CD8-positive, alpha-beta memory T cell (primary cell): ENCODE measurements at regions not wholly inside any gene's neighbourhood (a gene's known extent, or its start where the extent isn't known, plus 50 kb on each side); places are given as distances from the start of the nearest gene placed in this dataset.

Experiments
- CTCF ChIA-PET: fragments of 350-600 bp; sonication (Branson Sonifier 250); formaldehyde crosslinking; loops from one replicate; lab custom pipeline; 2021; ENCODE audit warnings: antibody characterized with exemption; lab: Charles Lee
- POLR2A ChIA-PET: fragments of 350-600 bp; sonication (Branson Sonifier 250); formaldehyde crosslinking; loops from one replicate; lab custom pipeline; 2021; ENCODE audit warnings: antibody characterized with exemption; lab: Charles Lee
- DNase-seq, 5 donors: peaks; one replicate each; pipeline versions ENCODE4 v3.0.0 to v3.0.0-alpha.2; 2020 to 2022; ENCODE audit warnings: mixed read lengths in 1 of 5
- H3K27ac ChIP-seq: one replicate; pipeline ENCODE4 v1.7.0; 2013; ENCODE audit warnings: low read depth, mild to moderate bottlenecking, low read length, moderate library complexity
- H3K27me3 ChIP-seq: 2 replicates; pipeline ENCODE4 v1.7.0; 2013; ENCODE audit warnings: low read length, mild to moderate bottlenecking; ENCODE audit not compliant: insufficient read depth, poor library complexity, severe bottlenecking
- H3K36me3 ChIP-seq: 2 replicates; pipeline ENCODE4 v1.7.0; 2013; ENCODE audit warnings: mild to moderate bottlenecking, low read length, moderate library complexity; ENCODE audit not compliant: insufficient read depth
- H3K4me1 ChIP-seq: 2 replicates; pipeline ENCODE4 v1.7.0; 2013; ENCODE audit warnings: mild to moderate bottlenecking, low read length, moderate library complexity; ENCODE audit not compliant: insufficient read depth
- H3K4me3 ChIP-seq: 2 replicates; pipeline ENCODE4 v1.7.0; 2013; ENCODE audit warnings: mild to moderate bottlenecking, low read length
- H3K9me3 ChIP-seq: 2 replicates; pipeline ENCODE4 v1.7.0; 2013; ENCODE audit warnings: mild to moderate bottlenecking, low read length
- H3K27ac Mint-ChIP-seq, 8 donors: one replicate each; pipeline ENCODE4 v1.8.0; 2020 to 2021; ENCODE audit warnings: mixed read lengths in 8 of 8, mild to moderate bottlenecking in 6 of 8, inconsistent platforms in 3 of 8, moderate library complexity in 3 of 8
- H3K27me3 Mint-ChIP-seq, 2 donors: one replicate each; pipeline ENCODE4 v1.8.0; 2020 to 2021; ENCODE audit warnings: mixed read lengths in 2 of 2, mild to moderate bottlenecking in 1 of 2, moderate library complexity in 1 of 2
- H3K36me3 Mint-ChIP-seq, 3 donors: one replicate each; pipeline ENCODE4 v1.8.0; 2020 to 2021; ENCODE audit warnings: mixed read lengths in 3 of 3, inconsistent platforms in 1 of 3, mild to moderate bottlenecking in 1 of 3
- H3K4me1 Mint-ChIP-seq, 3 donors: one replicate each; pipeline ENCODE4 v1.8.0; 2020 to 2021; ENCODE audit warnings: mixed read lengths in 3 of 3, inconsistent platforms in 1 of 3, mild to moderate bottlenecking in 1 of 3
- H3K4me3 Mint-ChIP-seq, 7 donors: one replicate each; pipeline ENCODE4 v1.8.0; 2020 to 2021; ENCODE audit warnings: mixed read lengths in 7 of 7, mild to moderate bottlenecking in 6 of 7, moderate library complexity in 4 of 7, inconsistent platforms in 2 of 7
- H3K9me3 Mint-ChIP-seq, 5 donors: one replicate each; pipeline ENCODE4 v1.8.0; 2020 to 2022; ENCODE audit warnings: mixed read lengths in 5 of 5, mild to moderate bottlenecking in 3 of 5, moderate library complexity in 2 of 5, inconsistent platforms in 1 of 5

- no peaks in the 10 kb centered on the region for H3K4me1 Mint-ChIP-seq
- Histone ChIP-seq H3K4me1 (no peaks in the 10 kb centered on the region), H3K36me3 (no peaks in the 10 kb centered on the region), H3K9me3 (no peaks in the 10 kb centered on the region), H3K4me3 (no peak overlapping the region), H3K27me3 (no peaks in the 10 kb centered on the region), H3K27ac (no peak overlapping the region)
- peaks cover 2 to 8% (median 6%) of the 10 kb centered on the region in 5 donors for H3K9me3 Mint-ChIP-seq
- no peaks in the 10 kb centered on the region for H3K27me3 Mint-ChIP-seq
- no peaks in the 10 kb centered on the region for H3K36me3 Mint-ChIP-seq
- no peak for DNase-seq
- POLR2A ChIA-PET, result no interaction called here
- H3K27ac Mint-ChIP-seq, result no peak overlapping the region
- CTCF ChIA-PET, result no interaction called here
- H3K4me3 Mint-ChIP-seq, result no peak overlapping the region
These were observed 705.6 kb upstream of the PHF14 start for GRCh38 chr7:10268034-10268433.

GRCh38 chr7:10282909-10283308 lies 690.8 kb upstream of the PHF14 start:
- Mint-ChIP-seq H3K27me3 (no peaks in the 10 kb centered on the region), H3K36me3 (no peaks in the 10 kb centered on the region), H3K9me3 (peaks cover 2 to 20% (median 4%) of the 10 kb centered on the region in 5 donors), H3K4me1 (no peaks in the 10 kb centered on the region), H3K4me3 (no peak overlapping the region), H3K27ac (no peak overlapping the region)
- H3K27ac ChIP-seq, result no peak overlapping the region
- no peaks in the 10 kb centered on the region for H3K4me1 ChIP-seq
- POLR2A ChIA-PET, result no interaction called here
- no peaks in the 10 kb centered on the region for H3K9me3 ChIP-seq
- CTCF ChIA-PET, result no interaction called here
- no peak for DNase-seq
- H3K36me3 ChIP-seq, result no peaks in the 10 kb centered on the region
- no peaks in the 10 kb centered on the region for H3K27me3 ChIP-seq
- no peak overlapping the region for H3K4me3 ChIP-seq

- H3K36me3 Mint-ChIP-seq, result no peaks in the 10 kb centered on the region
- no peaks in the 10 kb centered on the region for H3K4me1 Mint-ChIP-seq
- H3K27me3 Mint-ChIP-seq, result no peaks in the 10 kb centered on the region
- no peak overlapping the region for H3K4me3 ChIP-seq
- no peak overlapping the region for H3K27ac ChIP-seq
- CTCF ChIA-PET, result no interaction called here
- no peak overlapping the region for H3K27ac Mint-ChIP-seq
- H3K9me3 ChIP-seq, result no peaks in the 10 kb centered on the region
- peaks cover 2 to 17% (median 4%) of the 10 kb centered on the region in 5 donors for H3K9me3 Mint-ChIP-seq
- H3K36me3 ChIP-seq, result no peaks in the 10 kb centered on the region
- POLR2A ChIA-PET, result no interaction called here
- H3K27me3 ChIP-seq, result no peaks in the 10 kb centered on the region
- no peak for DNase-seq
- no peak overlapping the region for H3K4me3 Mint-ChIP-seq
- no peaks in the 10 kb centered on the region for H3K4me1 ChIP-seq
These were observed 689.7 kb upstream of the PHF14 start for GRCh38 chr7:10284001-10284400.

DNA sequence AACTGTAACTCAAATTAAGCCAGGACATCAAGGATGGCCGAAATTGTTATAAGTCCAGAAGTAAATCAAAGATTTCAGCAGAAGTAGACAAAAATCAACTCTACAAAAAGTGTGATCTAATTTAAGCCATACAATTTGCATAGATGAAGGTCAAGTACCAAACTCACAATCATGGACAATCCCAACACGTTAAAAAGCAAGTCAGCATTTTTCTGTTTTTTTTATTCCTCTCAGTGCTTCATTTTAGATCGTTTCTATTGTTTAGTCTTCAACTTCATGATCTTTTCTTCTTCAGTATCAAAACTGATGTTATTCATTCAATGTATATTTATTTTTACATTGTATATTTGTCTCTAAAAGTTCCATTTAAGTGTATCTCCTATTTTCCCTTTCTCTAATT lies 674.3 kb upstream of the PHF14 start:
- Mint-ChIP-seq H3K36me3 (no peaks in the 10 kb centered on the region), H3K9me3 (peaks cover 0 to 29% (median 3%) of the 10 kb centered on the region in 5 donors), H3K27me3 (no peaks in the 10 kb centered on the region), H3K27ac (no peak overlapping the region), H3K4me3 (no peak overlapping the region), H3K4me1 (no peaks in the 10 kb centered on the region)
- H3K27me3 ChIP-seq, result no peaks in the 10 kb centered on the region
- H3K4me1 ChIP-seq, result no peaks in the 10 kb centered on the region
- no peak overlapping the region for H3K27ac ChIP-seq
- no peak overlapping the region for H3K4me3 ChIP-seq
- ChIA-PET POLR2A (no interaction called here), CTCF (no interaction called here)
- no peak for DNase-seq
- no peaks in the 10 kb centered on the region for H3K36me3 ChIP-seq
- no peaks in the 10 kb centered on the region for H3K9me3 ChIP-seq

DNA sequence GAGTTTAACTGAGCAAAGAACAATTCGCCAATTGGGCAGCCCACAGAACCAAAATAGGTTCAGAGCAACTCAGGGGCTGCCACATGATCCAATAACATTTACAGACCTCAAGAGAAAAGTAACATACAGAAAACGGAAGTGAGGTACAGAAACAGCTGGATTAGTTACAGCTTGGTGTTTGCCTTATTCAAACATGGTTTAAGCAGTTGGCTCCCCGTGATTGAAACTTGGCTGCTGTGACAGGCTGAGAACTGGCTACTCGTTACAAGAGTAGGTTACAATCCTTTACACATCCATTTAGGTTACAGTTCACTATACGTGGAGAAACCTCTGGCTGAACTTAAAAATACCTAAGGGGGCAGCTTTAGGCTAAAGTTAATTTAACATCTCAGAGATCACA lies 673.1 kb upstream of the PHF14 start:
- Mint-ChIP-seq H3K4me3 (no peak overlapping the region), H3K9me3 (peaks cover 0 to 37% (median 4%) of the 10 kb centered on the region in 5 donors), H3K27me3 (no peaks in the 10 kb centered on the region), H3K27ac (no peak overlapping the region), H3K4me1 (no peaks in the 10 kb centered on the region), H3K36me3 (no peaks in the 10 kb centered on the region)
- H3K36me3 ChIP-seq, result no peaks in the 10 kb centered on the region
- no peaks in the 10 kb centered on the region for H3K9me3 ChIP-seq
- ChIA-PET POLR2A (no interaction called here), CTCF (no interaction called here)
- no peaks in the 10 kb centered on the region for H3K4me1 ChIP-seq
- no peak overlapping the region for H3K27ac ChIP-seq
- DNase-seq, result no peak
- no peak overlapping the region for H3K4me3 ChIP-seq
- H3K27me3 ChIP-seq, result no peaks in the 10 kb centered on the region

- CTCF ChIA-PET, result interaction anchor here (0.7 kb wide), 1 partner anchor 24 kb away, joined by 3 read pairs; no protein-coding TSS in a partner anchor
- Histone ChIP-seq H3K4me3 (no peak overlapping the region), H3K36me3 (no peaks in the 10 kb centered on the region), H3K9me3 (no peaks in the 10 kb centered on the region), H3K27me3 (no peaks in the 10 kb centered on the region), H3K4me1 (no peaks in the 10 kb centered on the region), H3K27ac (no peak overlapping the region)
- H3K27me3 Mint-ChIP-seq, result no peaks in the 10 kb centered on the region
- no peak overlapping the region for H3K27ac Mint-ChIP-seq
- no peaks in the 10 kb centered on the region for H3K36me3 Mint-ChIP-seq
- DNase-seq, result no peak
- H3K9me3 Mint-ChIP-seq, result peaks cover 2 to 26% (median 3%) of the 10 kb centered on the region in 5 donors
- no peaks in the 10 kb centered on the region for H3K4me1 Mint-ChIP-seq
- no peak overlapping the region for H3K4me3 Mint-ChIP-seq
- POLR2A ChIA-PET, result no interaction called here
These were observed 665.4 kb upstream of the PHF14 start for GRCh38 chr7:10308276-10308675.

DNA sequence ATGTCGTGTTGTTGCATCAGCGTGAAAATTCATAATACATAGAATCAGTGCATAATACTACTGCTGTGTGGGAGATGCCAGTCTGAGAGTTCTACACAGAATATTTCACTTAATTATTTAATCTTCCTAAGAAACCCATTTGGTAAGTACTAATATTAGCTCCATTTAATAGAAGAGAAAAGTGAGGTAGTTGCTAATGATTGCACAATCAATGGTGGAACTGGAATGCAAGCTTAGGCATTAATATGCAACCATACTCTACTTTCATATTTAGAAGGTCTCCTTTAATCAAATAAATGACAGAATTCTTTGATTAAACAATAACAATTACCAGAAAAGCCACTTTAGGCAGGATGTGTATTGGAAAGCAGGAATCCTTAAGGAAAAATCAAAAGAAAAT lies 660.7 kb upstream of the PHF14 start:
- H3K27ac ChIP-seq, result no peak overlapping the region
- Mint-ChIP-seq H3K27ac (no peak overlapping the region), H3K4me1 (no peaks in the 10 kb centered on the region), H3K36me3 (no peaks in the 10 kb centered on the region), H3K27me3 (no peaks in the 10 kb centered on the region), H3K4me3 (no peak overlapping the region), H3K9me3 (peaks cover 0 to 11% (median 3%) of the 10 kb centered on the region in 5 donors)
- no peaks in the 10 kb centered on the region for H3K9me3 ChIP-seq
- POLR2A ChIA-PET, result no interaction called here
- no peaks in the 10 kb centered on the region for H3K36me3 ChIP-seq
- H3K4me3 ChIP-seq, result no peak overlapping the region
- no peak for DNase-seq
- no peaks in the 10 kb centered on the region for H3K4me1 ChIP-seq
- no peaks in the 10 kb centered on the region for H3K27me3 ChIP-seq
- CTCF ChIA-PET, result no interaction called here

- no peak overlapping the region for H3K4me3 Mint-ChIP-seq
- ChIA-PET CTCF (no interaction called here), POLR2A (no interaction called here)
- H3K27me3 Mint-ChIP-seq, result no peaks in the 10 kb centered on the region
- no peak overlapping the region for H3K4me3 ChIP-seq
- no peak for DNase-seq
- no peak overlapping the region for H3K27ac ChIP-seq
- H3K27ac Mint-ChIP-seq, result no peak overlapping the region
- H3K4me1 Mint-ChIP-seq, result no peaks in the 10 kb centered on the region
- peaks cover 3 to 13% (median 8%) of the 10 kb centered on the region in 5 donors for H3K9me3 Mint-ChIP-seq
- H3K36me3 ChIP-seq, result no peaks in the 10 kb centered on the region
- H3K4me1 ChIP-seq, result no peaks in the 10 kb centered on the region
- no peaks in the 10 kb centered on the region for H3K9me3 ChIP-seq
- H3K36me3 Mint-ChIP-seq, result no peaks in the 10 kb centered on the region
- H3K27me3 ChIP-seq, result no peaks in the 10 kb centered on the region
These were observed 657.8 kb upstream of the PHF14 start for GRCh38 chr7:10315881-10316280.

DNA sequence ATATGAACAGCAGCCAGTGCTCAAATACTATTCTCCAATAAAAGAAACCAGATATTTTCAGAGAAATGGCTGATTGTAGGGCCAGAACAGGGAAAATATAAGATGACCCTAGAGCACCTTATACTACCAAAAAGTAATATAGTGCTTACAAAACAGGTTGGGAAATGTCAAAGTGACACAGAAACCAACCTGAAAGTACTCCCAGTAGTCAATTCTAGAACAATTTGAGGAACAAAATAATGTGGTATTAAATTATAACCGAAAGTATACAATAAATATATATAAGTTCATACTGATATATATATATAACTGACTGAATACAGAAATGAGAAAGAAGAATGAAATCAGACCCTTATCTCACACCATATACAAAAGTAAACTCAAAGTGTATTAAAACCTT lies 657.2 kb upstream of the PHF14 start:
- no peak overlapping the region for H3K27ac Mint-ChIP-seq
- CTCF ChIA-PET, result no interaction called here
- no peak for DNase-seq
- peaks cover 7 to 13% (median 11%) of the 10 kb centered on the region in 5 donors for H3K9me3 Mint-ChIP-seq
- H3K4me3 ChIP-seq, result no peak overlapping the region
- H3K36me3 ChIP-seq, result no peaks in the 10 kb centered on the region
- no peak overlapping the region for H3K4me3 Mint-ChIP-seq
- H3K4me1 ChIP-seq, result no peaks in the 10 kb centered on the region
- no peaks in the 10 kb centered on the region for H3K27me3 Mint-ChIP-seq
- H3K4me1 Mint-ChIP-seq, result no peaks in the 10 kb centered on the region
- no peak overlapping the region for H3K27ac ChIP-seq
- H3K27me3 ChIP-seq, result no peaks in the 10 kb centered on the region
- no peaks in the 10 kb centered on the region for H3K9me3 ChIP-seq
- no peaks in the 10 kb centered on the region for H3K36me3 Mint-ChIP-seq
- POLR2A ChIA-PET, result no interaction called here
